Ovary (tissue), 3 donors: ENCODE measurements at regions not wholly inside any gene's neighbourhood (a gene's known extent, or its start where the extent isn't known, plus 50 kb on each side); places are given as distances from the start of the nearest gene placed in this dataset.

Experiments used
- CTCF ChIP-seq, 3 donors: fragments of 450-650 bp in 2 of 3; fragments of 200-600 bp in 1 of 3; IDR thresholded peaks; one replicate each; pipeline versions ENCODE4 v1.5.1 to v1.8.0; 2016 to 2022; ENCODE audit warnings: antibody characterized with exemption in 3 of 3, mild to moderate bottlenecking in 1 of 3
- EP300 ChIP-seq: sonication (generic); formaldehyde crosslinking; IDR thresholded peaks from one replicate; pipeline ENCODE4 v1.6.1; 2017; ENCODE audit warnings: antibody characterized with exemption
- POLR2A ChIP-seq: fragments of 450-650 bp; IDR thresholded peaks from one replicate; pipeline ENCODE4 v1.6.1; 2017; ENCODE audit warnings: antibody characterized with exemption, mild to moderate bottlenecking, moderate library complexity
- donor health status: DM: no; HTN: no; CAD: no.

- TF ChIP-seq CTCF (IDR thresholded peaks at IDR 0.05) (no peak), POLR2A (no peak), EP300 (no peak)
These were observed 342.1 kb upstream of the NR5A2 start for GRCh38 chr1:199685369-199685768.
